SW 1271 (cell line): ENCODE measurements at regions not wholly inside any gene's neighbourhood (a gene's known extent, or its start where the extent isn't known, plus 50 kb on each side); places are given as distances from the start of the nearest gene placed in this dataset.
"Not testable (repeated sequence)": the region's sequence is repeated elsewhere in the genome, so short reads cannot be mapped to it uniquely, and the experiment has no call there.

ENCODE experiments used
- DNase-seq, 2 experiments: peaks; one replicate each; lab custom pipeline; 2025; lab: John Stamatoyannopoulos, UW

DNA sequence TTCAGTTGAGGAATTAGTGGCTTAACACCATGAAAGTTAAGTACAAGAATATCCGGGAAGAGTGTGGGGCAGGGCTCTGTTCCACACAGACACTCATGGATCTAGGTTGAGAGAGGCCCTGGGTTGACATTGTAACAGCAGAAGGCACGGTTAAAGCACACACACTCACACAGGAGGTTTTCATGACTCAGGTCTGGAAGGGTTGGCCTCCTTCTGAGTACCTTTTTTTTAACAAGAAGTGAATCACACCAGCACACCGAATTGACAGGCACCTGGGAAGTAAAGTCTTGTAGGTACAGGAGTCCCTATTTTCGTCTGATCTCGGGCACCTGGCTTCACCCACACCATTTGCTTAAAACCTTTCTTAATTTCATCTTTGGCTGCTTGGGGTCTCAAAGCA is 509.4 kb upstream of the ADARB2 start:
- DNase-seq = no peak

GRCh38 chr10:2245580-2245979 is 508.3 kb upstream of the ADARB2 start:
- no peak for DNase-seq

DNA sequence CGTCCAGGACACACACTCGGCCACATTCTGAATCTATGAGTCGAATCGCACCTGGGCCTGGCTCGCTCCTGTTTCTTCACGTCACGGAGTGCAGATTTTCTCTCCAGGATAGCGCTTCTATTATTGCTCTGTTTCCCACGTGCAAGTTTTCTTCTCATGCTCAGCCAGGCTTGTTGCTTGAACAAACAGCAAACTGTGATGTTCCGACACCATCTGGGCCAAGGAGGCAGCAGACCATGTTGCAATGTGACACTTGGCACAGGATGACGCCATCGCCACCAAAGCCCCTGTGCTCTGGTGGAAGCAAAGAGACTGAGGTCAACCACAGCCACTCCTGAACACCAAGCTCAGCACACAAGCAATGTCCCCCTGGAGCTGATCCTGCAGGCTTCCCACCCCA is 507.1 kb upstream of the ADARB2 start:
- DNase-seq = no peak

DNA sequence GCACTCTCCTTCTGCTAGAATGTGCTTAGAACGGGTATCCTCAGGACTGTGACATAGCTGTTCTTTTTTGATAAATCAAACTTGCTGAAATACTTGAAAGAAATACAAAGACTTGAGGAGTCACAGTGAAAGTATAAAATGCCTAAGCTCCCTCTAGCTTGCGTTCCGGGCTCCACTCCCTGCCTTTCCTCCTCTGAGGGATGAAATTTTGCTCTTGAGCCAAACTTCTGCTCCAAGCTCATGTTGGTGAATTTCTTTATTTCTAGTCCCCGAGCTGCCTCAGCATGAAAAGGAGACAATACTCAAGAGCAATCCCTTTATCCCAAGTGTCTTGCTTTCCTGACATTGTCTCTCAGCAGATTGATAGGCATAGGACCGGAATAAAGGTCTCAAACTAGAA is 499.6 kb upstream of the ADARB2 start:
- no peak for DNase-seq

DNA sequence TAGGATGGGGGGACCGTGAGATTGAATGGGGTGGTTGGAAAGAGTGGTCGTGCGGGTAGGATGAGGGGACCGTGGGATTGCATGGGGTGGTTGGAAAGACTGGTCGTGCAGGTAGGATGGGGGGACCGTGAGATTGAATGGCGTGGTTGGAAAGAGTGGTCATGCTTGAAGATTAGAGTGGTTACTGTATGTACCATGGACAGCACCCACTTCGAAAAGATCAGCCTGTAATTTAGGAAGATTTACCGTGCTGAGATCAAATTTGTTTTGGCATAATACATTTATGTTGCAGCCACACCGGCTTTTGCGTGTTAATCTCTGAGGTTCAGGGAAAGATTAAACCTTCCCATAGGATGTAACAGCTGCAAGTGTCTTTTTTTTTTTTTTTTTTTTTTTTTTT is 495.2 kb upstream of the ADARB2 start:
- no peak for DNase-seq

- no peak for DNase-seq
Measured at GRCh38 chr10:2230478-2230877, 493.2 kb upstream of the ADARB2 start.

DNA sequence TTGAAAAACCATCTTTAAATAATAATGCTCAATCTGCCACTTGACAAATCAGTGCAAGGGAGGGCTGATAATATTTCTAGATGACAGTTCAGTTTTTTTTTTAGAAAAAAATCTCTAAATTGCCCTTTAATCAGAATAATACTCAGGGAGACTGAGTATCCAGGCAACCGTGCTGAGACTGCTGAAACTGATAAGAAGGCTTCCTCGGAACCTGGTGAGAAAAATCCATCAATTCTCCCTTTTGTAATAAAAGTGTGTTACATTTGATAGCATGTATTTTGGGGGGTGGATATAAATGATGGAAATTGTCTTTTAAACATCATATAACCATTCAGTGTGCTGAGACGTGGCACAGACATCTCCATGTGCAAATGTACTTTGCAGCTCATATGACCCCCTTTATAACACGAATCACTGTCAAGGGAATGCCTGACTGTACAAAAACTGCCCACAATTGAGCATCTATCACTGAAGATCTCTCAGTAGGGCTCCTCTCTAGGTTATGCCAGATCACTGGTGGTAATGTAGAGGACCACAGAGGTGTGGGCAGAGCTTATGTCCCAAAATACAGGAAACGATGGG is 491.1 kb upstream of the ADARB2 start:
- DNase-seq = no peak

DNA sequence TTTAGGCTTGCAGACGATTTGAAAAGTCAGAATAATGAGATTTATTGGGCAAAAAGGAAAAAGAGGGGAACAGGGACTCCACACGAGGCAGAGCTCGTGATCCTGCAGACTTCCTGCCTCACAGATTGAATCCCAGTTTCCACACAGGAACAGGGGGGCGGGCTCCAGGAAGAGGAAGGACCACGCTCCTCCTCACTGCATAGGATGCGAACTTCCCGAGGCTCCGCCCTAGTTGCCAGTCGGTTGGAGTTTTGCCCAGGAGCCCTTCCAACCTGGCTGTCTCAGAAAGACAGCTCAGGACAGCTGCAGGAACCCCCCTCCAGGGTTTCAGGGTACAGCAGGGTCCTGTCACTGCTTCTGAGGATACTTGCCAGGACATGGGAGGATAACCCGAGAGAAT is 488.3 kb upstream of the ADARB2 start:
- no peak for DNase-seq

DNA sequence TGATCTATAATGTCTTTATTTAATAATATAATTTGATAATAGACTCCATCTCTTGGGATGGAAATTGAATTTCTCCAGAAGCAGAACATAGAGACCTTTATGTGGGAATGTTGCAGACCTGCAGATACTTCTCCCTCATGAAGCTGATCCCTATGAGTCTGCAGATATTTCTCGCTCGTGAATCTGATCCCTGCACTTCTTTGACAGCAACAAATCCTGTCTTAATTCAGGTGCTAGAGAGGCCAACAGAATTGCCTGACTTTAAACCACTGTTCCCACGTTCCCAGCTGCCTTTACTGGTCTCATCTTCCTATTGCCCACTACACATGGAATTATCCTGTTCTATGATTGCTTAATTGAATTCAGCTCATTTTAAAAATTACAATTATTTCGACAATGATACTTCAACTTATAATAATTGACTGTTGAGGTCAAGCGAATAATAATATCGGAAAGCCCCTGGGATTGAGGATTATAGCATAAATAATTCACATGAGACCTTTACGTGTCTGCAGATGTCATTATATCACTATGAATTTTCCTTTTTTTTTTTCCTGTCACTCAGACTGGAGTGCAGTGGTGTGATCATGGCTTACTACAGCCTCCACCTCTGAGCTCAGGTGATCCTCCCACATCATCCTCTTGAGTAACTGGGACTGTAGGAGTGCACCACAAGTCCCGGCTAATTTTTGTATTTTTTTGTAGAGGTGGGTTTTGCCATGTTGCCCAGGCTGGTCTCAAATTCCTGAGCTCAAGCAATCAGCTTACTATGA is 486.4 kb upstream of the ADARB2 start:
- DNase-seq = no peak

GRCh38 chr10:2222631-2223030 is 485.3 kb upstream of the ADARB2 start:
- DNase-seq = no peak

DNA sequence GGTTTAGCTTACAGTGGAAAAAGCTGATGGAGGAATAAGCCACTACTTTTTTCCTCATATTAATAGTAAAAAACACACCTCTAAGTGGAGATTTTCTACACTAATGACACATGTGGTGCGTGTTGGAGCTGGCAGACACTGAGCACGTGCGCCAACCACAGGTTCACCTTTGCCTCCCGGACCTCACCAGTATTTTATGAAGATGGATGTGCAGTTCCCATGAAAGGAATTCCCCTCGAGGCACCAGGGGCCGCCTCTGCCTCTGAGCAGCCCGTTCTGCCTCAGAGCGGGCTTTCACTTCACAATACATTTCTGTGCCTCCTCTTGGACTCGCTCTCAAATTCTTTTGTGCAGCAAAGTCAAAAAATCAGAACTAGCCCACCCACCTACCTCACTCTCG is 477.5 kb upstream of the ADARB2 start:
- DNase-seq = no peak

DNA sequence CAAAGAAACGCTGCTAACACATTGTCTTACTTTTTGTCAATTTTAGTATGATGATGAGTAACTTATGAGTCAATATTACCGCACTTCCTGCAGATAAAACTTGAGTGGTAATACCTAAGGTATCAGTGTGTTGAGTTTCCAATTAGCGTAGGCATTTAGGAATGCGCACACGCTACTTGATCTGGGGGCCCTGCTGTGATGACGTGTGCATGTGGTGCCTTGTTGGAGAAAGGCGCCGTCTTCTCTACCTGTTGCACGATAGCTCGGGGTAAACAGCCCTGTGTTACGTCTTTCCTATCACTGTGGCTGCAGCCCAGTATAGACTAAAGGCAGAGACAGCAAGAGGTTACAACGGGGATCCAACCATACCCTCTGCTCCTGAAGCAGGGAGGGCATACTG is 476.8 kb upstream of the ADARB2 start:
- DNase-seq = peak; percentile 70 to 88

DNA sequence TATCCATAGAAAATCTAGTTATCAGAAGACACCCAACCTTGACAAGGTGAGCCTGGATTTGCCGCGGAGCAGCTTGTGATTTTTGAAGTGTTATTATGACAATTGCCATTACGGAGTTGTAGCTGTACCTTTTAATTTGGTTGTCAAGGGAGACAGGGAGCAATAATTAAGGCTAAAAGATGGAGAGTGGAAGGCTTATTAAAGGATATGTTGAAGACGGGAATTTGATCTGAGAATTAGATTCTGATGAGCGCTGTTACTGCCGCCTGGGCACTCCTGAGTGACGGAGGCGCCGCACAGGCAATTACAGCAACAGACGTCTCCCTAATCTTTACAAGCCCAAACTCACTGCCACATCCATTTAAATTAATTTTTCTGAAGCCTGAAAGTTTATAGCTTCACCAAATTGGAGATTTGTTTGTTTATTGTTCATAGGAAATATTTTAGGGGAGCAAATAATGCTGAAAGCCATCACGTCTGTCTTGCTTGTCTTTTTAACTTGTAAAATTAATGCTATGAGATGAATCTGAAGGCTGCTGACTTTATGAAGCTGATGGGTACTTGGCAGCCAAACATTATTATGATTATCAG is 475.0 kb upstream of the ADARB2 start:
- no peak for DNase-seq

DNA sequence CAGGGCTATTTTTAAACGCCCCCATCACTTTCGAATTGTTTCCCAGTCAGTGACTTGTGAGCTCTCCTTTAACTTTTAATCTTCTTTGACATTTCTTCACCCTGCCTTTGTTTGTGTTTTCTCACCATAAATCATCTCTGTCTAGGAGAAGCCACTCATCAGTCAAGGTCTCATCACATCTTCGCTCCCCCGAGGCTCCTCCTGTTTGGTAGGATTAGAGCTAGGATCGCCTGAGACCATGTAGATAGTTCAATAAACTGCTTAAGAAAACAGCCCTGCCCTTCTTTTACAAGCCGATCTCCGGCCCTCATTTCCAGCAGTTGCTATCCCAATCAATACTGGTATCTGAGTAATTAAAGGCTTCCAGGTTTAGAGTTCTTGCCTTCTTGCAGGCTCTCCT is 472.8 kb upstream of the ADARB2 start:
- no peak for DNase-seq

GRCh38 chr10:2208106-2208505 is 470.8 kb upstream of the ADARB2 start:
- DNase-seq = no peak

GRCh38 chr10:2207246-2207922 is 470.1 kb upstream of the ADARB2 start:
- DNase-seq = no peak

GRCh38 chr10:2205406-2205805 is 468.1 kb upstream of the ADARB2 start:
- DNase-seq = no peak

DNA sequence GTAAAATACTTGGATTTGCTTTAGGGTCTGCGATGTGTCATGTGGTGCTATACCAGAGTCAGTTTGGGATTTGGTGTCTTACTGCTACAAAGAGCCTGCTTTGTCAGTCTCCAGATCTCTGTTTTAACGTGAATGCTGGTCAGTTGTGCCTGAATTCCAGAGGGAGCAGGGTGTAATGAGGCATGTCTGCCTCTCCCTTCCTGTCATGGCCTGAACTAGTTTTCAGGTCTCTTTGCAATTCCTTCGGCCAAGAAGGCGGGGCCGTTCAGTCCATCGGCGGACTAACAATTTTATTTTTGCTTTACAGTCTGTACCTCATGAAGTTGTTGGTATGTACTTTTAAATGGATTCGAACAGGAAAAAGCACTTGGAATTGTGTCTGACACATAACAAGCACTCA is 465.1 kb upstream of the ADARB2 start:
- DNase-seq = no peak

GRCh38 chr10:2201534-2202099 is 464.3 kb upstream of the ADARB2 start:
- DNase-seq = no peak

GRCh38 chr10:2197663-2198062 is 460.3 kb upstream of the ADARB2 start:
- no peak for DNase-seq

DNA sequence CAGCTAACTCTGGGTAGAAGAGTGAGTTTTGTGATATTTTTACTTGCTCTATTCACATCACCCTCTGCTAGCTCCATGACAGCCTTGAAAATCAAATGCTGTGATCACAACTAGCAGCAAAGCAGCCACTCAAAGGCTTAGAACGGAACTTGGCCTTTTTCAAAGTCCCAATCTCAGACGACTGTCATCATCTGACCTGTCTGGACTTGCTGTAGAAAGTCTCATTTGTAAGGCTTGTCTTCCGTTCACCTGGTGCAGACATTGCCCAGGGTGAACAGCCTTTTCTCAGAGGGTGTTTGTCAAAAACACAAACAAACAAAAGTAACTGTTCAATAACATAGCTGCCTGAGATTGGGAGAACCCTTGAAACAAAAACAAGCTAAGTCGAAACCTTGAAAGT is 458.9 kb upstream of the ADARB2 start:
- no peak for DNase-seq

GRCh38 chr10:2189356-2189755 is 452.0 kb upstream of the ADARB2 start:
- DNase-seq = not testable (repeated sequence)

DNA sequence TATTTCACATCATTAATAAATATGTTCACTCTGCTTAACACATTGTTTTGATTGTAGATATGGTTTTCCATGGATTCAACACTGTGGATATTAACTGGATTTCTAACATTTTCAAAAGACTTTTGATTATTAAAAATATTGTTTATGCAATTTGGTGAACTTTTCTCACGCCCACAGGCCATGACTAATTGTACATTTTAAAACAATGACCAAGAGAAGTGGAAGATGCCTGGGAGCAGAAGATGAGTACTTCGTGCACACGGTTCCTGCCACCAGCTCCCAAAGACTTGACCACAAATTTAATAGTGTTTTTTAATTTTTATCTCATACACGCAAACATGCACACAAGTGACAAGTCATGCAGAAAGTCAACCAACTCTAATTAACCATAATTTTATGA is 451.0 kb upstream of the ADARB2 start:
- DNase-seq = no peak
